GM12878 (cell line): ENCODE measurements at regions not wholly inside any gene's neighbourhood (a gene's known extent, or its start where the extent isn't known, plus 50 kb on each side); places are given as distances from the start of the nearest gene placed in this dataset.

Source experiments
- ATAC-seq: fragments of 200-7000 bp; cut with Tn5 transposase; 3 replicates; pipeline ENCODE4 v1.9.1; 2020; ENCODE audit warnings: mild to moderate bottlenecking, moderate library complexity
- BruUV-seq: library from RNA; stranded (reverse); fragments of 400-500 nt; replicated peaks from 2 replicates; lab custom pipeline; 2021; lab: Mats Ljungman, UMichigan
- CTCF ChIA-PET: fragments of 300-600 bp; sonication (Branson Sonifier 250); formaldehyde crosslinking; extraction: SDS; loops from one replicate; lab custom pipeline; 2021; ENCODE audit warnings: inconsistent platforms; lab: Yijun Ruan, JAX
- POLR2A ChIA-PET: fragments of 350-600 bp; formaldehyde crosslinking; extraction: SDS; loops from one replicate; lab custom pipeline; 2021; ENCODE audit warnings: inconsistent platforms; lab: Charles Lee
- RAD21 ChIA-PET: fragments of 300-600 bp; sonication (Branson Sonifier 250); formaldehyde crosslinking; loops from one replicate; lab custom pipeline; 2023; ENCODE audit warnings: antibody characterized with exemption; ENCODE audit not compliant: unreplicated experiment; lab: Charles Lee
- SMC1A ChIA-PET: fragments of 300-600 bp; sonication (Branson Sonifier 250); formaldehyde crosslinking; loops from one replicate; lab custom pipeline; 2023; ENCODE audit not compliant: unreplicated experiment, uncharacterized antibody; lab: Charles Lee
- DNase-seq: peaks from one replicate; pipeline ENCODE4 v3.0.0-alpha.2; 2011; ENCODE audit warnings: low read depth, low spot score
- FAIRE-seq: peaks from 3 replicates; lab custom pipeline; 2011; peaks lifted over from hg19 to GRCh38; lab: Jason Lieb, UNC
- H2AFZ ChIP-seq: 2 replicates; pipeline ENCODE4 v1.6.0; 2011; ENCODE audit warnings: low read depth, low read length, control low read depth; ENCODE audit not compliant: control insufficient read depth
- H3K27ac ChIP-seq: 2 replicates; pipeline ENCODE4 v1.5.1; 2011; ENCODE audit warnings: control low read depth; ENCODE audit not compliant: control insufficient read depth, insufficient read depth
- H3K27me3 ChIP-seq, 2 experiments: replicated peaks in 1 of 2; 2 replicates each; pipeline versions ENCODE4 v1.6.0 to v1.6.1; 2011; ENCODE audit warnings: low read length in 1 of 2; ENCODE audit not compliant: control insufficient read depth in 2 of 2, insufficient read depth in 2 of 2
- H3K36me3 ChIP-seq, 2 experiments: 2 replicates each; pipeline ENCODE4 v1.5.1; 2011; ENCODE audit warnings: low read length in 1 of 2; ENCODE audit not compliant: control insufficient read depth in 2 of 2, insufficient read depth in 2 of 2
- H3K4me1 ChIP-seq: 2 replicates; pipeline ENCODE4 v1.6.1; 2011; ENCODE audit warnings: mild to moderate bottlenecking, low read length, moderate library complexity, mixed read lengths; ENCODE audit not compliant: control insufficient read depth, insufficient read depth
- H3K4me2 ChIP-seq: 2 replicates; pipeline ENCODE4 v1.6.0; 2011; ENCODE audit warnings: control low read depth; ENCODE audit not compliant: control insufficient read depth, insufficient read depth
- H3K4me3 ChIP-seq: fragments of 200-600 bp; sonication (generic); 2 replicates; pipeline ENCODE4 v1.5.1; 2016
- H3K79me2 ChIP-seq: 2 replicates; pipeline ENCODE4 v1.6.0; 2011; ENCODE audit warnings: low read length; ENCODE audit not compliant: control insufficient read depth, insufficient read depth
- H3K9ac ChIP-seq: 2 replicates; pipeline ENCODE4 v1.8.0; 2011; ENCODE audit warnings: low read length, control low read depth, mixed read lengths; ENCODE audit not compliant: control insufficient read depth, insufficient read depth
- H3K9me3 ChIP-seq: replicated peaks from 3 replicates; pipeline ENCODE4 v1.5.1; 2011; ENCODE audit warnings: mild to moderate bottlenecking, low read length; ENCODE audit not compliant: control insufficient read depth, insufficient read depth
- H4K20me1 ChIP-seq: 2 replicates; pipeline ENCODE4 v1.6.0; 2011; ENCODE audit not compliant: control insufficient read depth, insufficient read depth
- BMI1 ChIP-seq: fragments of 450-650 bp; IDR thresholded peaks from 2 replicates; pipeline ENCODE4 v1.6.1; 2016; ENCODE audit warnings: mild to moderate bottlenecking, moderate library complexity, borderline replicate concordance
- CHD4 ChIP-seq: fragments of 200-600 bp; sonication (generic); IDR thresholded peaks from 2 replicates; pipeline ENCODE4 v1.6.1; 2016; ENCODE audit warnings: mild to moderate bottlenecking
- EED ChIP-seq: sonication (generic); IDR thresholded peaks from 2 replicates; pipeline ENCODE4 v1.6.1; 2016; ENCODE audit warnings: antibody characterized with exemption, low read depth
- KDM1A ChIP-seq: fragments of 200-600 bp; sonication (generic); IDR thresholded peaks from 2 replicates; pipeline ENCODE4 v1.6.1; 2016; ENCODE audit warnings: borderline replicate concordance
- SMC3 ChIP-seq: IDR thresholded peaks from 2 replicates; pipeline ENCODE4 v1.6.1; 2011; ENCODE audit warnings: low read length, improper control_type of control experiment, borderline replicate concordance
- SPI1 ChIP-seq: IDR thresholded peaks from 2 replicates; pipeline ENCODE4 v1.6.1; 2011; ENCODE audit warnings: low read depth, mild to moderate bottlenecking, low read length, moderate library complexity, borderline replicate concordance; ENCODE audit not compliant: insufficient read depth
- STAT1 ChIP-seq: fragments of 450-650 bp; conservative IDR thresholded peaks from 2 replicates; pipeline ENCODE4 v1.6.1; 2014; ENCODE audit warnings: antibody characterized with exemption, mild to moderate bottlenecking
- YY1 ChIP-seq: IDR thresholded peaks from 2 replicates; pipeline ENCODE4 v1.6.1; 2011; ENCODE audit warnings: low read depth, mild to moderate bottlenecking, low read length
- ZNF274 ChIP-seq: IDR thresholded peaks from one replicate; pipeline ENCODE4 v1.8.0; 2011; ENCODE audit not compliant: insufficient read length, insufficient read depth
- ZNF687 ChIP-seq: fragments of 450-650 bp; IDR thresholded peaks from 2 replicates; pipeline ENCODE4 v1.6.1; 2017; ENCODE audit warnings: mild to moderate bottlenecking, moderate library complexity
- ZZZ3 ChIP-seq: IDR thresholded peaks from 2 replicates; pipeline ENCODE4 v1.6.1; 2011; ENCODE audit warnings: low read depth; ENCODE audit not compliant: control insufficient read depth, insufficient read length
- WGBS: methylation state at CpG from one replicate; pipeline ENCODE4 v1.1.6; 2016; ENCODE audit warnings: low lambda C conversion rate; ENCODE audit not compliant: insufficient replicate concordance, insufficient coverage; ENCODE audit errors: missing lambda C conversion rate; 5-methylcytosine and 5-hydroxymethylcytosine counted together
- in situ Hi-C: fragments of 300-500 bp; cut with MboI; formaldehyde crosslinking; loops from 9 replicates; pipeline ENCODE4 v1.14.3; 2018; ENCODE audit warnings: mixed read lengths
- intact Hi-C: fragments of 100-400 bp; cut with micrococcal nuclease; formaldehyde crosslinking; loops from one replicate; pipeline ENCODE4 v1.14.2; 2022; ENCODE audit not compliant: unreplicated experiment

- no peak for TF ChIP-seq BMI1
- TF ChIP-seq SPI1, result no peak
- no peak for TF ChIP-seq STAT1
- no peak for TF ChIP-seq SMC3
- TF ChIP-seq ZZZ3, result no peak
These were observed 67.4 kb upstream of the PPP1R3A start (continued) for GRCh38 chr7:113986216-113986615.

GRCh38 chr7:113976508-113976907, 57.7 kb upstream of the PPP1R3A start:
- WGBS, result 42% methylated on average over 4 of the region's 4 CpGs
- SMC1A ChIA-PET, result interaction anchor here (0.8 kb wide), 1 partner anchor 21 kb away, joined by 3 read pairs; no protein-coding TSS in a partner anchor
- no peak for DNase-seq
- Histone ChIP-seq H3K9ac (no peak overlapping the region), H2AFZ (no peak overlapping the region), H3K27me3 (no peaks in the 10 kb centered on the region; a peak in 1 of 4 replicates), H4K20me1 (no peaks in the 10 kb centered on the region), H3K9me3 (no peaks in the 10 kb centered on the region), H3K4me2 (no peak overlapping the region), H3K36me3 (no peaks in the 10 kb centered on the region), H3K4me1 (no peaks in the 10 kb centered on the region), H3K4me3 (no peak overlapping the region), H3K79me2 (no peaks in the 10 kb centered on the region), H3K27ac (no peak overlapping the region)
- intact Hi-C loops, result no loop called here
- in situ Hi-C loops, result no loop called here
- BruUV-seq, result no TSS peak
- TF ChIP-seq KDM1A (no peak), EED (no peak), YY1 (no peak), ZNF274 (no peak), ZNF687 (no peak), CHD4 (no peak)
- RAD21 ChIA-PET, result no interaction called here
- POLR2A ChIA-PET, result interaction anchor here (0.6 kb wide), 1 partner anchor 898 kb away, joined by 4 read pairs; no protein-coding TSS in a partner anchor
- no peak for ATAC-seq
- FAIRE-seq, result no peak
- CTCF ChIA-PET, result no interaction called here
